NB4 (cell line): ENCODE measurements at regions not wholly inside any gene's neighbourhood (a gene's known extent, or its start where the extent isn't known, plus 50 kb on each side); places are given as distances from the start of the nearest gene placed in this dataset.

Source experiments
- CTCF ChIP-seq: IDR thresholded peaks from one replicate; pipeline ENCODE4 v1.5.1; 2012; ENCODE audit warnings: low read depth, low read length
- MAX ChIP-seq: IDR thresholded peaks from 2 replicates; pipeline ENCODE4 v1.6.1; 2011; ENCODE audit warnings: low read depth, low read length

GRCh38 chr7:17070231-17070708 is 188.5 kb upstream of the AGR3 start:
- no peak for TF ChIP-seq CTCF
- TF ChIP-seq MAX = no peak
